Fibroblast of pulmonary artery (primary cell): ENCODE measurements at regions not wholly inside any gene's neighbourhood (a gene's known extent, or its start where the extent isn't known, plus 50 kb on each side); places are given as distances from the start of the nearest gene placed in this dataset.

Experiments used
- DNase-seq: peaks from one replicate; pipeline ENCODE4 v3.0.0-alpha.2; 2010; ENCODE audit warnings: low read depth
- H3K4me3 ChIP-seq: replicated peaks from 2 replicates; pipeline ENCODE4 v1.5.1; 2011; ENCODE audit warnings: low read depth, mild to moderate bottlenecking, control low read depth, low read length, moderate library complexity
- CTCF ChIP-seq: IDR thresholded peaks from 2 replicates; pipeline ENCODE4 v1.5.1; 2011; ENCODE audit warnings: mild to moderate bottlenecking, control low read depth, low read length, inconsistent platforms; ENCODE audit errors: missing control alignments

GRCh38 chr9:109908459-109909390 is 128.7 kb downstream of the PALM2AKAP2 start:
- no peak for TF ChIP-seq CTCF
- no peak overlapping the region for H3K4me3 ChIP-seq
- peak; percentile 62 for DNase-seq

- H3K4me3 ChIP-seq, result no peak overlapping the region
- DNase-seq, result peak; percentile 73
- TF ChIP-seq CTCF, result no peak
Observed at GRCh38 chr9:109910671-109911518, 130.9 kb downstream of the PALM2AKAP2 start.

GRCh38 chr9:109912082-109912582 is 132.1 kb downstream of the PALM2AKAP2 start:
- DNase-seq, result peak; percentile 64
- no peak for TF ChIP-seq CTCF
- H3K4me3 ChIP-seq, result no peak overlapping the region

GRCh38 chr9:109912726-109913460 is 132.9 kb downstream of the PALM2AKAP2 start:
- no peak overlapping the region for H3K4me3 ChIP-seq
- TF ChIP-seq CTCF, result no peak
- DNase-seq, result no peak

GRCh38 chr9:109913461-109913810 is 133.4 kb downstream of the PALM2AKAP2 start:
- no peak for DNase-seq
- no peak overlapping the region for H3K4me3 ChIP-seq
- no peak for TF ChIP-seq CTCF

- TF ChIP-seq CTCF, result no peak
- DNase-seq, result peak; percentile 92
- no peak overlapping the region for H3K4me3 ChIP-seq
Observed at GRCh38 chr9:109914280-109915027, 134.5 kb downstream of the PALM2AKAP2 start.
